Central memory CD8-positive, alpha-beta T cell (primary cell): ENCODE measurements at regions not wholly inside any gene's neighbourhood (a gene's known extent, or its start where the extent isn't known, plus 50 kb on each side); places are given as distances from the start of the nearest gene placed in this dataset.

Experiments
- ATAC-seq: fragments of 150-1000 bp; cut with Tn5 transposase; replicated peaks from 2 replicates; pipeline ENCODE4 v1.10.0; 2022; ENCODE audit warnings: mild to moderate bottlenecking, moderate FRiP score, moderate number of reproducible peaks; ENCODE audit not compliant: poor library complexity, severe bottlenecking; ENCODE audit errors: extremely low read depth
- DNase-seq, 2 donors: peaks; one replicate each; pipeline ENCODE4 v3.0.0; 2021; ENCODE audit warnings: low spot score in 2 of 2
- H3K27ac Mint-ChIP-seq: one replicate; pipeline ENCODE4 v1.8.0; 2022; ENCODE audit warnings: low read depth, mild to moderate bottlenecking, moderate library complexity, mixed read lengths
- H3K27me3 Mint-ChIP-seq: one replicate; pipeline ENCODE4 v1.8.0; 2022; ENCODE audit warnings: mixed read lengths
- H3K36me3 Mint-ChIP-seq: one replicate; pipeline ENCODE4 v1.8.0; 2022; ENCODE audit warnings: mild to moderate bottlenecking, moderate library complexity, mixed read lengths; ENCODE audit not compliant: insufficient read depth
- H3K4me1 Mint-ChIP-seq: one replicate; pipeline ENCODE4 v1.8.0; 2022; ENCODE audit warnings: mixed read lengths
- H3K4me3 Mint-ChIP-seq: one replicate; pipeline ENCODE4 v1.8.0; 2022; ENCODE audit warnings: mild to moderate bottlenecking, moderate library complexity, mixed read lengths
- H3K9me3 Mint-ChIP-seq: one replicate; pipeline ENCODE4 v1.8.0; 2022; ENCODE audit warnings: mixed read lengths

- Mint-ChIP-seq H3K27ac (no peak overlapping the region), H3K36me3 (no peaks in the 10 kb centered on the region), H3K4me3 (no peak overlapping the region), H3K4me1 (no peaks in the 10 kb centered on the region), H3K9me3 (no peaks in the 10 kb centered on the region), H3K27me3 (peaks cover 4% of the 10 kb centered on the region)
- ATAC-seq (no peak), DNase-seq (no peak)
Observed at GRCh38 chr3:139288266-139288821, 55.5 kb upstream of the MRPS22 start.

DNA sequence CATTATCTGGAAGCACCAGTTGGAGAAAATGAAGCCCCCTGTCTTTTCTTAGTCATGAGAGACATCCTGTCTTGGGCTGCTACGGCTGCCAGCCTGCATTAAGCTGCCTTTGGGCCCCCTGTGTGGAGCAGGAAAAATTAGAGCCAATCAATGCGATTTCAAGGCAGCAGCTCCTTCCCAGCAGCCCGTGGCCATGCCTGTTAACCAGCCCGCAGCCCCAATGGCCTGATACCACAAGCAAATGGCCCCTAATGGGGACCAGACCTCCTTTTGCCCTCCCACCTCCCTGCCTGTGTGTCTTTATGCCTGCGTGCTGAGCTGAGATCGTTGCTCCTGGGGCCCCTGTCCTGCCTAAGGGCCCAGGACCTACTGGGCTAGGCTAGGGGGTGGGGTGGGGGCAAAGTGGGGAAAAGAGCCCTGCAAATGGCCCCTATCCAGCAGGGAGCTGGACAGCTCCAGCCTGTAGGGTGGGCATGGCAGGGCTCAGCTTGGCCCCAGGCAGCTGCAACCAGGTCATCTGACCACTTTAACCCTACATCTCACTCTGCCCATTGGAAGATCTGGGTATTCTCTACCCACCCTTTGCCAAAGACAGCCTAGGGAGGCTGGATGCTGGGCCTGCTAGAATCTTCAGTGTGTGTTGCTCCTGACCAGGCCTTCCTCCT is 53.8 kb upstream of the MRPS22 start:
- no peaks in the 10 kb centered on the region for H3K36me3 Mint-ChIP-seq
- no peak overlapping the region for H3K27ac Mint-ChIP-seq
- H3K27me3 Mint-ChIP-seq, result peaks cover 14% of the 10 kb centered on the region
- ATAC-seq (no peak), DNase-seq (no peak)
- H3K9me3 Mint-ChIP-seq, result no peaks in the 10 kb centered on the region
- no peak overlapping the region for H3K4me3 Mint-ChIP-seq
- H3K4me1 Mint-ChIP-seq, result no peaks in the 10 kb centered on the region

DNA sequence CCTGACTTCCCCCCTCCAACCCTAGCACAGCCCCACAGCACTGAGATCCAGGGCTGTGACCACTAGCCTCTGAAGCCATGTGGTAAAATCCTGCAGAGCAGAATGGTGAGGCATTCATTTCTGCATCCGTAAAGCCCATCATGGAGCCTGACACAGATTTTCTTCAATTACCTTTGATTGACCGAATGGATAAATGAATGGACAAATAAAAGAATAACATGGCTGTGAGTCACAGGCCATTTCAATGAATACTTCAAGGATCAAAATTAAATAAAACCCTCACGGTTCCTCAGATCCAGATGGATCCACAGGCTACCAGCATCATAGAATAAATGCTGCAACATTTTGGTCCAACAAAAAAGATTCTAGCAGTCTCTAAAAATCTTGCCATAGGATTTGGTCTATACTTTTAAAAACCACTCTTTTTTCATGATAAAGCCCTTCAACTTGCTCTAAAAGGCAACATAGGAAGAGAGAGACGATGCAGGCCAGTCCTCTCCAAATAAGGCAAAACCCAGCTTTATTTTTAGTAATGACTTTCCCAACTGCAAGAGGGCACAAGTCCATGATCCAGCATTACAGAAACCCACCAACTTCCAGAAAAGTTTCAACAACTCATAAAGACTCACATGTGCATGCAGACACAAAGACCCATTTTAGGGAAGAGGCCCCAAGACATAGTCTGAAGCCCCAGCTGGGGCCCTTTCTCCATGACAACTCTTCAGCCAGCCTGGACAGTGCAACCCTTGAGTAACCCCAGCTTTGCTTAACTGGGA is 52.4 kb upstream of the MRPS22 start:
- Mint-ChIP-seq H3K27ac (no peak overlapping the region), H3K36me3 (no peaks in the 10 kb centered on the region), H3K27me3 (peaks cover 14% of the 10 kb centered on the region), H3K4me1 (no peaks in the 10 kb centered on the region), H3K4me3 (no peak overlapping the region), H3K9me3 (no peaks in the 10 kb centered on the region)
- no peak for DNase-seq
- ATAC-seq, result no peak

GRCh38 chr3:139292192-139292591 is 51.6 kb upstream of the MRPS22 start:
- ATAC-seq (no peak), DNase-seq (no peak)
- Mint-ChIP-seq H3K27me3 (peaks cover 21% of the 10 kb centered on the region), H3K27ac (no peak overlapping the region), H3K4me1 (no peaks in the 10 kb centered on the region), H3K9me3 (no peaks in the 10 kb centered on the region), H3K4me3 (no peak overlapping the region), H3K36me3 (no peaks in the 10 kb centered on the region)

GRCh38 chr3:139292711-139293664 is 50.8 kb upstream of the MRPS22 start:
- H3K4me1 Mint-ChIP-seq, result no peaks in the 10 kb centered on the region
- DNase-seq (no peak), ATAC-seq (no peak)
- H3K27ac Mint-ChIP-seq, result no peak overlapping the region
- no peaks in the 10 kb centered on the region for H3K9me3 Mint-ChIP-seq
- H3K36me3 Mint-ChIP-seq, result no peaks in the 10 kb centered on the region
- H3K4me3 Mint-ChIP-seq, result no peak overlapping the region
- H3K27me3 Mint-ChIP-seq, result peaks cover 24% of the 10 kb centered on the region

DNA sequence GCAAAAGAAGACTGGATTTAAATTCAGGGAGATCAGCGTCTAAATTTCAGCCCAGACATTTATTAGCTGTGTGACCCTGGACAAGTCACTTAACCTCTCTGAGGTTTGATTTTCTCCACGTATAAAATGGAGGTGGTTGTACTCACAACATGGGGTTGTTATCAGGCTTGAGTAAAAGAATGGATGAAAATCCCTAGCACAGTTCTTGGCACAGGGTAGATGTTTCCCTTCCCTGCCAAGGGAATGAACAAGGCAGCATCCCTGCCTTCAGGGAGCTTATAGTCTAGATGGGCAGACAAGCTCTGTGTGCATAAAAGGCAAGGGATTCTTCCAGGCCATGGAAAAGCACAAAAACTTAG is 50.2 kb upstream of the MRPS22 start:
- Mint-ChIP-seq H3K27me3 (peaks cover 24% of the 10 kb centered on the region), H3K9me3 (no peaks in the 10 kb centered on the region), H3K4me3 (no peak overlapping the region), H3K36me3 (no peaks in the 10 kb centered on the region), H3K27ac (no peak overlapping the region), H3K4me1 (no peaks in the 10 kb centered on the region)
- DNase-seq (no peak), ATAC-seq (no peak)
